ENCODE measurements at regions not wholly inside any gene's neighbourhood (a gene's known extent, or its start where the extent isn't known, plus 50 kb on each side); places are given as distances from the start of the nearest gene placed in this dataset.

GRCh38 chr14:36443374-36443773, 76.7 kb downstream of the NKX2-1 start:
- Histone ChIP-seq H3K27me3 (ENCODE audit: control insufficient read depth, insufficient read depth, low read length) (peaks cover 5% of the 10 kb centered on the region), H2BK5ac (ENCODE audit: low read depth, low read length, poor library complexity, severe bottlenecking) (no peak overlapping the region), H3K14ac (replicated peaks; ENCODE audit: low read depth, low read length) (no peak overlapping the region), H3K9ac (ENCODE audit: low read depth, low read length) (no peak overlapping the region), H2AFZ (replicated peaks; ENCODE audit: low read length, poor library complexity) (no peak overlapping the region), H3K4ac (ENCODE audit: low read depth, low read length) (no peak overlapping the region), H3K9me3 (ENCODE audit: control insufficient read depth, insufficient read depth, low read length) (no peaks in the 10 kb centered on the region), H3K9me1 (ENCODE audit: insufficient read depth, low read length) (no peaks in the 10 kb centered on the region), H2AK9ac (replicated peaks; ENCODE audit: low read depth, low read length, poor library complexity) (no peak overlapping the region), H3K4me3 (ENCODE audit: insufficient read depth, low read depth, low read length) (no peak overlapping the region), H4K91ac (ENCODE audit: insufficient read depth, low read depth, low read length) (no peak overlapping the region), H3K79me1 (ENCODE audit: low read depth in 1 of 2, low read length in 2 of 2) (no peaks in the 10 kb centered on the region), H3K56ac (ENCODE audit: extremely low read depth, insufficient read depth, low read length) (no peak overlapping the region), H4K5ac (ENCODE audit: low read depth, low read length) (no peak overlapping the region), H2BK120ac (ENCODE audit: low read depth, low read length) (no peak overlapping the region), H3K27ac (ENCODE audit: insufficient read depth, low read length) (no peak overlapping the region), H4K20me1 (ENCODE audit: insufficient read depth, low read length) (no peaks in the 10 kb centered on the region), H3K23ac (ENCODE audit: low read depth, low read length) (no peak overlapping the region), H3K18ac (ENCODE audit: low read depth, low read length) (no peak overlapping the region), H4K8ac (ENCODE audit: low read depth in 2 of 2, low read length in 2 of 2) (no peak overlapping the region), H2BK15ac (ENCODE audit: low read depth, low read length) (no peak overlapping the region), H3K4me1 (ENCODE audit: control insufficient read depth, insufficient read depth, low read length) (no peaks in the 10 kb centered on the region), H3K36me3 (ENCODE audit: control insufficient read depth, insufficient read depth, low read length) (no peaks in the 10 kb centered on the region), H3K4me2 (ENCODE audit: low read depth, low read length) (no peak overlapping the region), H2AK5ac (ENCODE audit: low read depth, low read length) (no peak overlapping the region), H2BK20ac (ENCODE audit: low read depth, low read length) (no peak overlapping the region)
- no peak for TF ChIP-seq MAFK (IDR thresholded peaks at IDR 0.05; ENCODE audit: low read depth, low read length)
- no peak for TF ChIP-seq RCOR1 (IDR thresholded peaks at IDR 0.05; ENCODE audit: insufficient replicate concordance, low read length)
- TF ChIP-seq NFE2L2 (IDR thresholded peaks at IDR 0.05; ENCODE audit: low read depth, low read length), result no peak
- TF ChIP-seq RAD21 (IDR thresholded peaks at IDR 0.05; ENCODE audit: low read length), result no peak
- no peak for TF ChIP-seq MXI1 (IDR thresholded peaks at IDR 0.05; ENCODE audit: borderline replicate concordance, low read depth, low read length)
- TF ChIP-seq CEBPB (IDR thresholded peaks at IDR 0.05; ENCODE audit: low read depth, low read length), result no peak
- TF ChIP-seq CHD1 (IDR thresholded peaks at IDR 0.05; ENCODE audit: low read depth, low read length), result no peak
- TF ChIP-seq RFX5 (IDR thresholded peaks at IDR 0.05; ENCODE audit: low read depth, low read length), result no peak
- TF ChIP-seq, protein P1, sequence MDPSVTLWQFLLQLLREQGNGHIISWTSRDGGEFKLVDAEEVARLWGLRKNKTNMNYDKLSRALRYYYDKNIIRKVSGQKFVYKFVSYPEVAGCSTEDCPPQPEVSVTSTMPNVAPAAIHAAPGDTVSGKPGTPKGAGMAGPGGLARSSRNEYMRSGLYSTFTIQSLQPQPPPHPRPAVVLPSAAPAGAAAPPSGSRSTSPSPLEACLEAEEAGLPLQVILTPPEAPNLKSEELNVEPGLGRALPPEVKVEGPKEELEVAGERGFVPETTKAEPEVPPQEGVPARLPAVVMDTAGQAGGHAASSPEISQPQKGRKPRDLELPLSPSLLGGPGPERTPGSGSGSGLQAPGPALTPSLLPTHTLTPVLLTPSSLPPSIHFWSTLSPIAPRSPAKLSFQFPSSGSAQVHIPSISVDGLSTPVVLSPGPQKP (IDR thresholded peaks at IDR 0.05; ENCODE audit: borderline replicate concordance, low read depth, low read length), result no peak
- no peak for TF ChIP-seq FOS (IDR thresholded peaks at IDR 0.05; ENCODE audit: low read depth, low read length)
- TF ChIP-seq, protein P2, sequence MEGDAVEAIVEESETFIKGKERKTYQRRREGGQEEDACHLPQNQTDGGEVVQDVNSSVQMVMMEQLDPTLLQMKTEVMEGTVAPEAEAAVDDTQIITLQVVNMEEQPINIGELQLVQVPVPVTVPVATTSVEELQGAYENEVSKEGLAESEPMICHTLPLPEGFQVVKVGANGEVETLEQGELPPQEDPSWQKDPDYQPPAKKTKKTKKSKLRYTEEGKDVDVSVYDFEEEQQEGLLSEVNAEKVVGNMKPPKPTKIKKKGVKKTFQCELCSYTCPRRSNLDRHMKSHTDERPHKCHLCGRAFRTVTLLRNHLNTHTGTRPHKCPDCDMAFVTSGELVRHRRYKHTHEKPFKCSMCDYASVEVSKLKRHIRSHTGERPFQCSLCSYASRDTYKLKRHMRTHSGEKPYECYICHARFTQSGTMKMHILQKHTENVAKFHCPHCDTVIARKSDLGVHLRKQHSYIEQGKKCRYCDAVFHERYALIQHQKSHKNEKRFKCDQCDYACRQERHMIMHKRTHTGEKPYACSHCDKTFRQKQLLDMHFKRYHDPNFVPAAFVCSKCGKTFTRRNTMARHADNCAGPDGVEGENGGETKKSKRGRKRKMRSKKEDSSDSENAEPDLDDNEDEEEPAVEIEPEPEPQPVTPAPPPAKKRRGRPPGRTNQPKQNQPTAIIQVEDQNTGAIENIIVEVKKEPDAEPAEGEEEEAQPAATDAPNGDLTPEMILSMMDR (conservative IDR thresholded peaks at IDR 0.05; ENCODE audit: low read depth, low read length), result no peak
- TF ChIP-seq MAZ (IDR thresholded peaks at IDR 0.05; ENCODE audit: borderline replicate concordance, low read depth, low read length), result no peak
- no peak for TF ChIP-seq SMC3 (IDR thresholded peaks at IDR 0.05; ENCODE audit: low read depth, low read length)
- no peak for TF ChIP-seq POLR2A (IDR thresholded peaks at IDR 0.05; ENCODE audit: low read depth, low read length)
- no peak for TF ChIP-seq BHLHE40 (IDR thresholded peaks at IDR 0.05; ENCODE audit: low read depth, low read length)
- TF ChIP-seq, protein P3, sequence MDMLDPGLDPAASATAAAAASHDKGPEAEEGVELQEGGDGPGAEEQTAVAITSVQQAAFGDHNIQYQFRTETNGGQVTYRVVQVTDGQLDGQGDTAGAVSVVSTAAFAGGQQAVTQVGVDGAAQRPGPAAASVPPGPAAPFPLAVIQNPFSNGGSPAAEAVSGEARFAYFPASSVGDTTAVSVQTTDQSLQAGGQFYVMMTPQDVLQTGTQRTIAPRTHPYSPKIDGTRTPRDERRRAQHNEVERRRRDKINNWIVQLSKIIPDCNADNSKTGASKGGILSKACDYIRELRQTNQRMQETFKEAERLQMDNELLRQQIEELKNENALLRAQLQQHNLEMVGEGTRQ (IDR thresholded peaks at IDR 0.05; ENCODE audit: low read depth, low read length), result no peak
- dilution Hi-C loops (cut with HindIII; ENCODE audit: low sequenced_read_pairs, unreplicated experiment) (no loop called here), in situ Hi-C loops (cut with MboI; ENCODE audit: low sequenced_read_pairs) (no loop called here), intact Hi-C loops (cut with micrococcal nuclease) (no loop called here)
- DNase-seq, result no peak
- ChIA-PET POLR2A (ENCODE audit: unreplicated experiment) (no interaction called here), CTCF (no interaction called here)
- no CpG with 5 or more reads among the region's 4 CpGs for WGBS, 2 experiments (ENCODE audit: extremely low coverage in 2 of 2, insufficient read length in 1 of 2)
- ATAC-seq (ENCODE audit: low read depth), result no peak
- no TSS peak for BruUV-seq (replicated peaks)
